ENCODE measurements at regions not wholly inside any gene's neighbourhood (a gene's known extent, or its start where the extent isn't known, plus 50 kb on each side); places are given as distances from the start of the nearest gene placed in this dataset.

- Histone ChIP-seq H3K9me3 (ENCODE audit: low read length) (peaks cover 7% of the 10 kb centered on the region), H3K27ac (ENCODE audit: low read length) (no peak overlapping the region), H3F3A (ENCODE audit: insufficient read depth, low read length, poor library complexity, severe bottlenecking) (no peaks in the 10 kb centered on the region), H4K20me1 (ENCODE audit: insufficient read depth) (no peaks in the 10 kb centered on the region), H3K27me3 (ENCODE audit: insufficient read depth, low read depth, low read length) (no peaks in the 10 kb centered on the region), H3K9ac (ENCODE audit: low read length) (no peak overlapping the region), H2AFZ (ENCODE audit: low read depth, low read length) (no peak overlapping the region), H3K79me2 (replicated peaks; ENCODE audit: insufficient read depth, low read length) (no peaks in the 10 kb centered on the region), H3K9me2 (ENCODE audit: insufficient read depth, low read length) (no peaks in the 10 kb centered on the region), H3K4me3 (ENCODE audit: low read length) (no peak overlapping the region), H3K4me2 (ENCODE audit: low read length) (no peak overlapping the region), H3K36me3 (ENCODE audit: insufficient read depth, low read length) (no peaks in the 10 kb centered on the region)
- no peak for TF ChIP-seq MXI1 (conservative IDR thresholded peaks at IDR 0.05; ENCODE audit: poor library complexity, severe bottlenecking)
- no peak for TF ChIP-seq EP300 (conservative IDR thresholded peaks at IDR 0.05; ENCODE audit: poor library complexity, severe bottlenecking)
- TF ChIP-seq TAF1 (IDR thresholded peaks at IDR 0.05; ENCODE audit: low read depth): no peak
- TF ChIP-seq POLR2AphosphoS5 (IDR thresholded peaks at IDR 0.05): no peak
- no peak for TF ChIP-seq EZH2 (IDR thresholded peaks at IDR 0.05; ENCODE audit: borderline replicate concordance, insufficient read depth, low read length, poor library complexity, severe bottlenecking)
- no peak for TF ChIP-seq RAD21 (conservative IDR thresholded peaks at IDR 0.05)
- TF ChIP-seq CTCF (IDR thresholded peaks at IDR 0.05; ENCODE audit: poor library complexity, severe bottlenecking): no peak
- TF ChIP-seq SMC3 (conservative IDR thresholded peaks at IDR 0.05; ENCODE audit: poor library complexity): no peak
- no peak for TF ChIP-seq REST (IDR thresholded peaks at IDR 0.05; ENCODE audit: borderline replicate concordance)
Measured at GRCh38 chr1:10924030-10924429, 88.4 kb upstream of the TARDBP start.

- Histone ChIP-seq H3K27ac (ENCODE audit: low read length) (no peak overlapping the region), H3K9me2 (ENCODE audit: insufficient read depth, low read length) (no peaks in the 10 kb centered on the region), H3F3A (ENCODE audit: insufficient read depth, low read length, poor library complexity, severe bottlenecking) (no peaks in the 10 kb centered on the region), H3K9me3 (ENCODE audit: low read length) (peaks cover 7% of the 10 kb centered on the region), H4K20me1 (ENCODE audit: insufficient read depth) (no peaks in the 10 kb centered on the region), H3K4me3 (ENCODE audit: low read length) (no peak overlapping the region), H3K36me3 (ENCODE audit: insufficient read depth, low read length) (no peaks in the 10 kb centered on the region), H3K27me3 (ENCODE audit: insufficient read depth, low read depth, low read length) (no peaks in the 10 kb centered on the region), H2AFZ (ENCODE audit: low read depth, low read length) (no peak overlapping the region), H3K4me2 (ENCODE audit: low read length) (no peak overlapping the region), H3K9ac (ENCODE audit: low read length) (no peak overlapping the region), H3K79me2 (replicated peaks; ENCODE audit: insufficient read depth, low read length) (no peaks in the 10 kb centered on the region)
- no peak for TF ChIP-seq TAF1 (IDR thresholded peaks at IDR 0.05; ENCODE audit: low read depth)
- no peak for TF ChIP-seq REST (IDR thresholded peaks at IDR 0.05; ENCODE audit: borderline replicate concordance)
- no peak for TF ChIP-seq EZH2 (IDR thresholded peaks at IDR 0.05; ENCODE audit: borderline replicate concordance, insufficient read depth, low read length, poor library complexity, severe bottlenecking)
- no peak for TF ChIP-seq EP300 (conservative IDR thresholded peaks at IDR 0.05; ENCODE audit: poor library complexity, severe bottlenecking)
- no peak for TF ChIP-seq MXI1 (conservative IDR thresholded peaks at IDR 0.05; ENCODE audit: poor library complexity, severe bottlenecking)
- TF ChIP-seq CTCF (IDR thresholded peaks at IDR 0.05; ENCODE audit: poor library complexity, severe bottlenecking): no peak
- TF ChIP-seq POLR2AphosphoS5 (IDR thresholded peaks at IDR 0.05): no peak
- TF ChIP-seq RAD21 (conservative IDR thresholded peaks at IDR 0.05): no peak
- no peak for TF ChIP-seq SMC3 (conservative IDR thresholded peaks at IDR 0.05; ENCODE audit: poor library complexity)
Measured at GRCh38 chr1:10928654-10929053, 83.8 kb upstream of the TARDBP start.
